ENCODE measurements at regions not wholly inside any gene's neighbourhood (a gene's known extent, or its start where the extent isn't known, plus 50 kb on each side); places are given as distances from the start of the nearest gene placed in this dataset.

DNA sequence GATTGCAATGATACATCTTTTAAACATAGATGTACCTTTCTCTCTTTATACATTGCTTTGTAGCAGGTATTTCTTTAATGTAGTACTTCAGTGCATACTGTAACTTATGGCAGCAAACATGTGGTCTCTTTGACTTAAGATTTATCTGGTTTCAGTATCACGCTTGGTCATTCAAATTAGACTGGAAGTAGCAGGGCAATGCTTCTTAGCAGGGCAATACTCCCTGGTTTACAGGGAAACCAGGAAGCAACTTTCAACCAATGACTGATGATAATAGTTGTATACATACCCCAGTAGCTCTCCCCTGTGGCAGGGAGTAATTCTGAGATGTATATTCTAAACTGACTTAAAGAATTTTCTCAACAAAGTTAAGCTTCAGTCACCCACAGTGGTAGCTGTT is 761.1 kb upstream of the CDH10 start:
- no peak for DNase-seq (ENCODE audit: low read depth)
- no peak overlapping the region for H3K4me3 ChIP-seq (ENCODE audit: low read depth, low read length)
- TF ChIP-seq, protein P1, sequence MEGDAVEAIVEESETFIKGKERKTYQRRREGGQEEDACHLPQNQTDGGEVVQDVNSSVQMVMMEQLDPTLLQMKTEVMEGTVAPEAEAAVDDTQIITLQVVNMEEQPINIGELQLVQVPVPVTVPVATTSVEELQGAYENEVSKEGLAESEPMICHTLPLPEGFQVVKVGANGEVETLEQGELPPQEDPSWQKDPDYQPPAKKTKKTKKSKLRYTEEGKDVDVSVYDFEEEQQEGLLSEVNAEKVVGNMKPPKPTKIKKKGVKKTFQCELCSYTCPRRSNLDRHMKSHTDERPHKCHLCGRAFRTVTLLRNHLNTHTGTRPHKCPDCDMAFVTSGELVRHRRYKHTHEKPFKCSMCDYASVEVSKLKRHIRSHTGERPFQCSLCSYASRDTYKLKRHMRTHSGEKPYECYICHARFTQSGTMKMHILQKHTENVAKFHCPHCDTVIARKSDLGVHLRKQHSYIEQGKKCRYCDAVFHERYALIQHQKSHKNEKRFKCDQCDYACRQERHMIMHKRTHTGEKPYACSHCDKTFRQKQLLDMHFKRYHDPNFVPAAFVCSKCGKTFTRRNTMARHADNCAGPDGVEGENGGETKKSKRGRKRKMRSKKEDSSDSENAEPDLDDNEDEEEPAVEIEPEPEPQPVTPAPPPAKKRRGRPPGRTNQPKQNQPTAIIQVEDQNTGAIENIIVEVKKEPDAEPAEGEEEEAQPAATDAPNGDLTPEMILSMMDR (conservative IDR thresholded peaks at IDR 0.05; ENCODE audit: low read depth, low read length) = no peak

DNA sequence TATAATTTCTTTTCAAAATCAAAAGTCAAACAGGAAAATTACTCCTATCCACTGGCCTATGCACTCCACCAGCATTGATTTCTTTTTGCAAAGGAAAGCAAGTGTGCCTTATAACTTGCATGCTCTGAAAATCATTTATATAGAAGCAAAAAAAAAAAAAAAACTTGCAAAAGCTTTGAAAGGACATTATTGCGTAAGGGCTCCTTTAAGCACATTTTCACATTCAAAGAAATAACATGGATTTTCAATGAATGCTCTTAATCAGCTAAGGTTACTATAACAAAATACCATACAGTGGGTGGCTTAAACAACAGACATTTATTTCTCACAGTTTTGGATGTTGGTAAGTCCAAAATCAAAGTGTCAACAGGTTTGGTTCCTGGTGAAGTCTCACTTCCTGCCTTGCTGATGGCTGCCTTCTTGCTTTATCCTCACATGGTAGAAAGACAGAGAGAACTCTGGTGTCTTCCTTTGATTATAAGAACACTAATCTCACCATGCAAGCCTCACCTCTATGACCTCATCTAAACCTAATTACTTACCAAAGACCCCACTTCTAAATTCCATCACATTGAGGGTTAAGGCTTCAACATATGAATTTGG is 755.2 kb upstream of the CDH10 start:
- TF ChIP-seq, protein P1 (conservative IDR thresholded peaks at IDR 0.05; ENCODE audit: low read depth, low read length) = no peak
- DNase-seq (ENCODE audit: low read depth) = no peak
- no peak overlapping the region for H3K4me3 ChIP-seq (ENCODE audit: low read depth, low read length)

DNA sequence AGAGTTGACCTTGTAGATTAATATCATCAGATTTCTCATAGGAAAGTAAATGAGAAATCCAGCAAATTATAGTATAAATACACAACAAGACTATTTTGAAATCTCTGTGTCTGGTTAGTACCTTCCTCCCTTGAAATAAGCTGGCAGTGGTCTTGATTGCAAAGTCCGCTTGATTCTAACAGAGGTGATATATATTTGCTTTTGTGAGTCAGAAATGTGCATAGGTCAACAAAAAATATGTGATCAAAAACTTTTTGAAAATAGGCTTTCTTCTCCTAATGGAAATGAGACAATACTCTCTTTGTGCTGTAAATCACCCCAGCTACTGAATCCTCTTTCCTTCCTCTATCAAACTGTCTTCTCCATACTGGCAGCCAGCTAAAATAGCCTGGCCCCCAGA is 749.2 kb upstream of the CDH10 start:
- TF ChIP-seq, protein P1 (conservative IDR thresholded peaks at IDR 0.05; ENCODE audit: low read depth, low read length) = no peak
- DNase-seq (ENCODE audit: low read depth) = no peak
- H3K4me3 ChIP-seq (ENCODE audit: low read depth, low read length) = no peak overlapping the region

DNA sequence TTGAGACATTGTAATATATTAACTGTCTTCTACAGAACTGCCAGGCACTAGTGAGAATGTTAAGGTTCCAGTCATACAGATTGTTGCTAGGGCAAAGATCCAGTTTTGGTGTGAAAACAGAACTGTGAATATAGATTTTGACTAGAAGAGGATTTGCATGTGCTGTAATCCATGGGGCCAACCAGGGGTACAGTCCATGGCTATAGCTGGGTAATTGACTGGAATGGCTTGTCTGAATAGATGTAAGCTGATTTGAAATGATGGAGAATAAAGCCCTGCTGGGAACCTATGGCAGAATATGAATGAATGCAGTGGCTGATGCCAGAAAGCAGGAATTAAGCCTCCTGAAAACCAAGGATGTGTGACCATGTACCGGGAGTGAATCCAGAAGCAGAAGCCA is 748.5 kb upstream of the CDH10 start:
- no peak overlapping the region for H3K4me3 ChIP-seq (ENCODE audit: low read depth, low read length)
- no peak for DNase-seq (ENCODE audit: low read depth)
- TF ChIP-seq, protein P1 (conservative IDR thresholded peaks at IDR 0.05; ENCODE audit: low read depth, low read length) = no peak

DNA sequence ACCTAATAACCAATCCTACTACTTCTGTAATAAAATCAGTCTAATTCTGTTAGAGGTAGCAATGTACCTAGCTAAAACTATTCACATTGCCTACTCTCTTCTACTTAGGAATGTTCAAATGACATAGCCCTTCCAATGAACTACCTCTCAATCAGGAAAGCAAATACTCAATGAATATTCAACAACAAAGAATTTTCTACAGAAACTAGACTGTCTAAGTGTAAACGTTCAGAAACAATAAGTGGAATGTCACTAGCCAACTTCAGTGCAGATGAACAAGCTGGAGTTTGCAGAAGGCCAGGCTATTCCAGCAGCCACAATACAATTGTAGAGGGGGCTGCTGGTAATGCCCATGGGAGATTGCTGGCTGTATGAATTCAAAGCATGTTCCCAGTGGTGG is 743.2 kb upstream of the CDH10 start:
- DNase-seq (ENCODE audit: low read depth) = no peak
- TF ChIP-seq, protein P1 (conservative IDR thresholded peaks at IDR 0.05; ENCODE audit: low read depth, low read length) = no peak
- H3K4me3 ChIP-seq (ENCODE audit: low read depth, low read length) = no peak overlapping the region

DNA sequence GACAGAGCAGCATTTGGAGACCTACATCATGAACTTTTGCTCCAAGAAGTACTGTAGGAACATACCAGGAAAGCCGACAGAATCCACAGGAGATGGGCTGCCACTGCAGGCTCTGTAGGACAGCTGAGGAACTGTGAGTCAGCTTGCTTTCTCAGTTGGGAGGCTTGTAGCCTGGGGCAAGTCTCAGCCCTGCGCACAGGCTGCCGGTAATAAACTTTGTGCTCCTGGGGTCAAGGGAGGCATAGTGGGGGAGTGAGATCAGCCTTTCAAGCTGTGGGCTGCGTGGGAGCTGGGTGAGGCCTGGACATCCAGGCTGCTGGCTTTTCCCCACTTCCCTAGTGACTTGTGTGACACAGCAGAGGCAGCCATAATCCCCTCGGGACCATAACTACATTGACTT is 718.0 kb upstream of the CDH10 start:
- H3K4me3 ChIP-seq (ENCODE audit: low read depth, low read length) = no peak overlapping the region
- TF ChIP-seq, protein P1 (conservative IDR thresholded peaks at IDR 0.05; ENCODE audit: low read depth, low read length) = no peak
- DNase-seq (ENCODE audit: low read depth) = no peak

DNA sequence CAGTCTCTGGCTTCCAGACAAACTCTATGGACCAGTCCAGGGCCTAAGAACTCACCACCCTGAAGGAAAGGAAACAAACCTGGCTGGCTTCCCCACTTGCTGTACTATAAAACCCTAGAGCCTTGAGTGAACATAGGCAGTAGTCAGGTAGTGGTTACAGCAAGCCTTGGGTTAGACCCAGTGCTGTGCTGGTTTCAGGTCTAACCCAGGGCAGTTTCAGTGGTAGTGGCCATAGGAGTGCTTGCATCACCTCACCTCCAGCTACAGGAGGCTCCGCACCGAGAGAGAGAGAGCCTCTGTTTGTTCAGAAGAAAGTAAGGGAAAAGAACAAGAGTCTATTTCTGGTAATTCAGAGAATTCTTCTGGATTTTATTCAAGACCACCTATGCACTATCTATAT is 714.1 kb upstream of the CDH10 start:
- no peak for DNase-seq (ENCODE audit: low read depth)
- TF ChIP-seq, protein P1 (conservative IDR thresholded peaks at IDR 0.05; ENCODE audit: low read depth, low read length) = no peak
- H3K4me3 ChIP-seq (ENCODE audit: low read depth, low read length) = no peak overlapping the region
